HepG2 (cell line): ENCODE measurements at regions not wholly inside any gene's neighbourhood (a gene's known extent, or its start where the extent isn't known, plus 50 kb on each side); places are given as distances from the start of the nearest gene placed in this dataset.
A peak's percentile ranks its signal among the peaks of the same experiment; 100 is the strongest.

Source experiments
- CREB3 ChIP-seq: sonication (generic); formaldehyde crosslinking; IDR thresholded peaks from 2 replicates; pipeline ENCODE4 v1.5.0; 2020; ENCODE audit warnings: missing genetic modification reagents
- DDIT3 ChIP-seq: sonication (generic); formaldehyde crosslinking; IDR thresholded peaks from 2 replicates; pipeline ENCODE4 v1.4.0; 2020; ENCODE audit warnings: mild to moderate bottlenecking, missing genetic modification reagents
- ESRRA ChIP-seq: sonication (generic); formaldehyde crosslinking; IDR thresholded peaks from 2 replicates; pipeline ENCODE4 v1.5.1; 2020; ENCODE audit warnings: mild to moderate bottlenecking, low read depth, missing genetic modification reagents
- IKZF1 ChIP-seq: fragments of 450-650 bp; IDR thresholded peaks from 2 replicates; pipeline ENCODE4 v1.7.1; 2016
- JDP2 ChIP-seq: sonication (generic); formaldehyde crosslinking; IDR thresholded peaks from 2 replicates; pipeline ENCODE4 v1.8.1; 2022; ENCODE audit warnings: missing genetic modification reagents, borderline replicate concordance
- MATR3 ChIP-seq: sonication (generic); formaldehyde crosslinking; IDR thresholded peaks from 2 replicates; pipeline ENCODE4 v1.4.0; 2020; ENCODE audit warnings: missing genetic modification reagents
- MBD4 ChIP-seq: IDR thresholded peaks from 2 replicates; pipeline ENCODE4 v1.6.1; 2012; ENCODE audit warnings: low read length, inconsistent platforms, borderline replicate concordance
- PCBP1 ChIP-seq: fragments of 200-400 bp; formaldehyde crosslinking; IDR thresholded peaks from 2 replicates; pipeline ENCODE4 v1.6.1; 2017; ENCODE audit warnings: mild to moderate bottlenecking, low read depth, low read length, borderline replicate concordance
- PRDM10 ChIP-seq: sonication (generic); formaldehyde crosslinking; IDR thresholded peaks from 2 replicates; pipeline ENCODE4 v1.4.0; 2020; ENCODE audit warnings: low read depth, missing genetic modification reagents
- RXRB ChIP-seq: IDR thresholded peaks from 2 replicates; pipeline ENCODE4 v1.6.1; 2016; ENCODE audit warnings: borderline replicate concordance, missing genetic modification reagents, missing compliant biosample characterization
- SIX4 ChIP-seq: sonication (generic); formaldehyde crosslinking; IDR thresholded peaks from 2 replicates; pipeline ENCODE4 v1.4.0; 2020; ENCODE audit warnings: missing genetic modification reagents
- SMAD3 ChIP-seq: sonication (generic); formaldehyde crosslinking; IDR thresholded peaks from 2 replicates; pipeline ENCODE4 v1.4.0; 2020; ENCODE audit warnings: missing genetic modification reagents
- SRSF9 ChIP-seq: fragments of 200-400 bp; formaldehyde crosslinking; IDR thresholded peaks from 2 replicates; pipeline ENCODE4 v1.6.1; 2018; ENCODE audit warnings: borderline replicate concordance, mild to moderate bottlenecking, low read depth, low read length; ENCODE audit not compliant: insufficient read depth, poor library complexity, severe bottlenecking
- STAG1 ChIP-seq: sonication (generic); formaldehyde crosslinking; IDR thresholded peaks from 2 replicates; pipeline ENCODE4 v1.4.0; 2020; ENCODE audit warnings: missing genetic modification reagents
- ZBTB8A ChIP-seq: sonication (generic); formaldehyde crosslinking; IDR thresholded peaks from 2 replicates; pipeline ENCODE4 v1.4.0; 2020; ENCODE audit warnings: mild to moderate bottlenecking, low read depth, missing genetic modification reagents, borderline replicate concordance
- ZFY ChIP-seq: sonication (generic); formaldehyde crosslinking; IDR thresholded peaks from 2 replicates; pipeline ENCODE4 v1.4.0; 2020; ENCODE audit warnings: missing genetic modification reagents
- ZHX1 ChIP-seq: sonication (generic); formaldehyde crosslinking; IDR thresholded peaks from 2 replicates; pipeline ENCODE4 v1.8.1; 2022; ENCODE audit warnings: low read depth, mild to moderate bottlenecking, missing genetic modification reagents
- ZNF337 ChIP-seq: sonication (generic); formaldehyde crosslinking; IDR thresholded peaks from 2 replicates; pipeline ENCODE4 v1.5.1; 2020; ENCODE audit warnings: missing genetic modification reagents, low read depth, mild to moderate bottlenecking, borderline replicate concordance
- ZNF564 ChIP-seq: sonication (generic); formaldehyde crosslinking; IDR thresholded peaks from 2 replicates; pipeline ENCODE4 v1.8.1; 2023; ENCODE audit warnings: mild to moderate bottlenecking, missing genetic modification reagents
- ZNF576 ChIP-seq: sonication (generic); formaldehyde crosslinking; IDR thresholded peaks from 2 replicates; pipeline ENCODE4 v1.4.0; 2020; ENCODE audit warnings: mild to moderate bottlenecking, missing genetic modification reagents
- ZNF737 ChIP-seq: sonication (generic); formaldehyde crosslinking; IDR thresholded peaks from 2 replicates; pipeline ENCODE4 v1.5.0; 2020; ENCODE audit warnings: missing genetic modification reagents, mild to moderate bottlenecking, borderline replicate concordance
- ZNF792 ChIP-seq: IDR thresholded peaks from 2 replicates; pipeline ENCODE4 v1.6.1; 2016

- TF ChIP-seq SIX4, result peak; percentile 86; the same call in 1 of the 2 replicates
- TF ChIP-seq PCBP1, result no peak
- TF ChIP-seq ZNF576 (CRISPR knock-in tag), result no peak
- 0 out of 2 replicates have a peak, but pooled peaks have one; percentile 56 for TF ChIP-seq ZHX1
- TF ChIP-seq RXRB, result peak; percentile 97
- TF ChIP-seq ESRRA (CRISPR knock-in tag), result peak; percentile 55; the same call in 1 of the 2 replicates
- no peak for TF ChIP-seq DDIT3 (CRISPR knock-in tag)
- no peak for TF ChIP-seq MATR3
- TF ChIP-seq SRSF9, result no peak
- peak; percentile 76; the same call in 1 of the 2 replicates for TF ChIP-seq ZBTB8A (CRISPR knock-in tag)
- TF ChIP-seq JDP2, result peak; percentile 75; the same call in 1 of the 2 replicates
- TF ChIP-seq CREB3 (CRISPR knock-in tag), result peak; percentile 68; the same call in 1 of the 2 replicates
- TF ChIP-seq ZNF337 (CRISPR knock-in tag), result peak; percentile 77; the same call in 1 of the 2 replicates
- TF ChIP-seq ZFY (CRISPR knock-in tag), result peak; percentile 43; the same call in 1 of the 2 replicates
- peak; percentile 71; the same call in 1 of the 2 replicates for TF ChIP-seq PRDM10 (CRISPR knock-in tag)
- peak; percentile 52; the same call in 1 of the 2 replicates for TF ChIP-seq ZNF564 (CRISPR knock-in tag)
- peak; percentile 99 for TF ChIP-seq MBD4
- peak; percentile 84 for TF ChIP-seq SMAD3 (CRISPR knock-in tag)
- TF ChIP-seq STAG1, result peak; percentile 31
- no peak for TF ChIP-seq IKZF1
- TF ChIP-seq ZNF792 (CRISPR knock-in tag), result peak; percentile 79
- no peak for TF ChIP-seq ZNF737
These were observed 69.3 kb upstream of the HK2 start (continued) for GRCh38 chr2:74764429-74765272.
